GM19351 (cell line): ENCODE measurements at regions not wholly inside any gene's neighbourhood (a gene's known extent, or its start where the extent isn't known, plus 50 kb on each side); places are given as distances from the start of the nearest gene placed in this dataset.
A peak's percentile ranks its signal among the peaks of the same experiment; 100 is the strongest.
"Not testable (repeated sequence)": the region's sequence is repeated elsewhere in the genome, so short reads cannot be mapped to it uniquely, and the experiment has no call there.

Experiments
- ATAC-seq: cut with Tn5 transposase; IDR thresholded peaks from one replicate; pipeline ENCODE4 v1.9.1; 2021; ENCODE audit warnings: mild to moderate bottlenecking, moderate library complexity; ENCODE audit not compliant: unreplicated experiment

DNA sequence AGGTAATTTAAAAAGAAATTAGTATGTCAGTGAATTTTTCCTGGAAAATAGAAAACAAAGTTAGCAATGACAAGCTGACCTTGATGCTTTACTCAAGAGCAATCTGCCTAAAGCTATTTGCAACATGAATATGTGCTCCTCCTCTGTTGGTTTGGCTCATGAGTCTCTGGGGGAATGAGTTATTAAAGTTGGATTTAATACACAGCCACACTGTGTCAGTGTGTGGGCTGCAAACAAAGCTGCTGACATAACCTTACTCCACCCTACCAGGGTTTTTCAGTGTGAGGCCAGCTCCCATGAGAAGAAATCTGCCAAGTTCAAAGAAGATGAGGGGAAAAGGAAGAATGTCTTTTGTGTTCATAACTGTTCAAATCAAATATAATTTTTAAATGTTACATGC is 280.5 kb downstream of the TLL1 start:
- ATAC-seq = no peak

DNA sequence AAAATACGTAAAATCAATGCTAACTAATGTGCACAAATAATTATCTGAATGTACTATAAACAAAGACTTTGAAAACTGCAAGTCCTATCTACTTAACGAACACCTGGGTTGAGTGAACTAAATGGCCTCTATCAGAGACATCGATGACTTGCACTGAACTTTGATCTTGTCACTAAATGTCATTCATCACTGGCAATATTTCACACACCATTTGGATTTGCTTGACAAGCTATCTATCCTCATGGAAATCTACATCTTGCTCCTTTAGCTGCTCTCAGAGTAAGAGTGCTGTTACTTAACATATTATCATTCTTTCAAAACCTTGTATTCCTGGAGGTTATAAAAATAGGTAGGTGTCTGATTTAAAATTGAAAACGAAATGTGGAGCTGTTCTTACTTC is 289.3 kb downstream of the TLL1 start:
- no peak for ATAC-seq

- peak; percentile 97 for ATAC-seq
These were observed 292.9 kb downstream of the TLL1 start for GRCh38 chr4:166165829-166166420.

- peak; percentile 46 for ATAC-seq
These were observed 296.1 kb downstream of the TLL1 start for GRCh38 chr4:166169111-166169510.

- ATAC-seq = no peak
These were observed 299.6 kb downstream of the TLL1 start for GRCh38 chr4:166172619-166173018.

DNA sequence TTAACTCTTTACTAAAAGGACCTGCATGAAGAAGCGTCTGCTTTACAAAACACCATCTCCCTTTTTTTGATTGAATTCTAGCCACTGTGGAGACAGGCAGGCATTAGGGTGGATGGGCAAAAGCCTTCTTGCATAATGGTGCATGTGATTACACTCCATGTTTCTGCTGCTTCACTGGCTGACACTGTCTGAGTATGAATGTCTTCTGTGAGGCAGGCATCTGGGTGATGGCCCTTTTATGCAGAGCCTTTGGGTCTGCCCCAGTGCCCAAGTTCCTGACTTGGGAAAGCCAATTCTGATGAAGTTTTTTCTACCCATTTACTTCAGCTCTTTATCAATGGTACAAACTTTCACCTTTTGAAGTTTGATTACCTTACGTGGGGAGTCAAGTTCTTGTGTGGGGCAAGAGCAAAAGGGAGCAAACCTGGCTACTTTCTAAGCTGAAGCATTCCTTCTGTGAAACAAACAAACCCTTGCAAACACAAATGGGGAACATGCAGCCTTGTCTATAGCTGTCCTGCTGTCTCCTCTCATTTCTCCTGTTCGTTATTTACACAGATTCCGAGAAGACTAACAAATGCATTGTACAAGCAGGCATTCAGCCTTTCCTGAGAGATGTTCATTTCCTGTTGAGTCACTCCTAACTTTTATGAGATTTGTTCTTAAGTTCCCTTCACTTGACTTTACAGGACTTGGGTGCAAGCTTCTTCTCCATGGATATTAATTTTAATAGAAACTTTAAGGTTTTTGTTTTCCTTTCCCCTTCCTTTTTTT is 301.9 kb downstream of the TLL1 start:
- ATAC-seq = no peak

GRCh38 chr4:166182145-166182544 is 309.1 kb downstream of the TLL1 start:
- no peak for ATAC-seq

GRCh38 chr4:166195101-166195500 is 322.1 kb downstream of the TLL1 start:
- no peak for ATAC-seq

DNA sequence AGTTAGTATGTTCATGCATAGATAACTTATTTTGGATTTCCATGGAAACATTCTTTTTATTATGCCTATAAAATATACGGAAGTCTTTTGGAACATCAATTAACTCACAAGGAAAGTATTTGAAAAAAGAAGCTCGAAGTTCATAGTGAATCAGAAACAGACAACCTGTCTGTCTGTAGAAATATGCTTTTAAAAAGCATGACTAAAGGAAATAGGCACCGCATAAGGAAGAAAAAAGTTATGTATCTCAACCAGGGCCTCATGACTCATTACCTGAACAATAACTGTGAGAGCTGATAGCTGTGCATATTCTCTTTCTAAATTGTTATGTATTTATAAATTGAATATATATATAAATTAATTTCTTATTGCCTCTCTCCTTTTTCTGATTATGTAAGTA is 324.1 kb downstream of the TLL1 start:
- ATAC-seq = no peak

DNA sequence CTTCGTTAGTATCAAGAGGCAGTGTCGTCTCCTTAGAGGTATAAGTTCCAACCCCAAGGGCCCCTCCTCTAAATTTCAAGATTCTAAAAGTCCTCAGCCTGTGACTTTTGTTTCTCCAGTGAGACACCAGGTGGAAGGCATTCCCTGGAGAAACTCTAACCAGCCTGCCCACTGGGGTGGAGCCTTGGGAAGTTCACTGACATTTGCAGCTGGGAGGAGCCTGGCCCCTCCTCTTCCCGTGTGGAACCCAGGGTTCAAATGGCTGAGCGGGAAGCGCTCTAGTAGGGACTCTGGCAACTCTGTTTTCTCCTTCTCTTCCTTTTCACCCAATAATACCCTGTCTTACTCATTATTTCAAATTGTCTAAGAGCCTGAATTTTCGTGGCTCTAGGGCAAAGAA is 325.0 kb downstream of the TLL1 start:
- ATAC-seq = no peak

- no peak for ATAC-seq
These were observed 325.7 kb downstream of the TLL1 start for GRCh38 chr4:166198516-166199310.

GRCh38 chr4:166202991-166203390 is 330.0 kb downstream of the TLL1 start:
- ATAC-seq = no peak

GRCh38 chr4:166212326-166212725 is 339.3 kb downstream of the TLL1 start:
- ATAC-seq = not testable (repeated sequence)

DNA sequence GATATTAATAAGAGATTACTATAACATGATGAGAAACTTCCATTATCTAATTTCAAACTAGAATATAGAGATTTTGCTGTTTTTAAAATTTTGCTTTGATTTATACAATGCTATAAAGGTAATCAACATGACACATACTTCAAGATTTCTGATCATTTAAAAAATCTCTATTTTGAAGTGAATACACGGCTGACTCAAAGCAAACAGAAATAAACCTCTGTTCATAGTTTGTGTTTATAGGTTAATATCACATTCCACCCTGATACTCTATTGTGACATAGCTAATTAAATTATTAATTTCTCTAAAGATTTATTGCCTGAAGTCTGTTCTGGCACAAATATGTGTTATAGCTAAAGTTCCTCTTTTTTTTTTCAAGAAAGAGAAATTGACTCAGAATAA is 349.2 kb downstream of the TLL1 start:
- no peak for ATAC-seq

DNA sequence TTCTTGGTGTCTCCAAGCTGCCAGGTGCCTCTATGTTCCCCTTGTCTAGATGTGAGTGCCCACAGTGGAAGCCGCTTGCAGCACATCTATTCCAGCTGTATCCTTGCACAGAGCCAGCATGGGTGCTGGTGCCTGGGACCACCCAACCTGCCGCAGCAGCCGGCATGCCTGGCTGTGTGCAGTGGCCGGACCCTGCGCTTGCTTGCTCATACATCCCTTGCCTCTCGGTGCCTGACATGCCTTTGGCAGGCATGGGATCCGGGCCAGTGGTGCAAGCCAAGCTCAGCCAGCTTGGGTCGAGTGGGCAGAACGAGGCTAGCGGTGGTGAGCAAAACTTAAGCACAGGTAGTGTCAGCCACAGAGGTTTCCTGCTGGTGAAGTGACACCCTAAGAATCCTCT is 355.1 kb downstream of the TLL1 start:
- no peak for ATAC-seq

- ATAC-seq = no peak
These were observed 356.8 kb downstream of the TLL1 start for GRCh38 chr4:166229799-166230198.

- no peak for ATAC-seq
These were observed 357.8 kb downstream of the TLL1 start for GRCh38 chr4:166230841-166231240.

- ATAC-seq = no peak
These were observed 366.3 kb downstream of the TLL1 start for GRCh38 chr4:166239354-166239753.

GRCh38 chr4:166252487-166253402 is 379.7 kb downstream of the TLL1 start:
- ATAC-seq = peak; percentile 56

DNA sequence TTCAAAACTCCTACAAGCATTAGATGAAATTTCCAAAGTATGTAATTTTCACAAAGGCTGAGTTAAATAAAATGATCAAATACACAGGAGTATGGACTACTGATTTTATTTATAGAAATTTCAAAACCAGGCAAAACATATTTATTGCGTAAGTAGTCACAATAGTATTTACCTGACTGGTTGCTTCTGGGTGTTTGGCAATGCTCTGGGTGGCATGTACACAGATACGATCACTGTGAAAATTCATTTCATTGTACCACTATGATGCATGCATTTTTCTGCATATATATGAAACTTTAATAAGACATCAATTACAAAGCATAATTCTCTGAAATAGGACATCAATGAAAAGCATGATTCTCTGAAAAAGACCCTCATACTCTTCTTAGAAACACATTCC is 384.2 kb downstream of the TLL1 start:
- ATAC-seq = no peak

GRCh38 chr4:166257891-166258290 is 384.9 kb downstream of the TLL1 start:
- ATAC-seq = no peak
